NCI-H2171 (cell line): ENCODE measurements at regions not wholly inside any gene's neighbourhood (a gene's known extent, or its start where the extent isn't known, plus 50 kb on each side); places are given as distances from the start of the nearest gene placed in this dataset.
"Not testable (repeated sequence)": the region's sequence is repeated elsewhere in the genome, so short reads cannot be mapped to it uniquely, and the experiment has no call there.

Source experiments
- DNase-seq: peaks from one replicate; lab custom pipeline; 2025; lab: John Stamatoyannopoulos, UW

DNA sequence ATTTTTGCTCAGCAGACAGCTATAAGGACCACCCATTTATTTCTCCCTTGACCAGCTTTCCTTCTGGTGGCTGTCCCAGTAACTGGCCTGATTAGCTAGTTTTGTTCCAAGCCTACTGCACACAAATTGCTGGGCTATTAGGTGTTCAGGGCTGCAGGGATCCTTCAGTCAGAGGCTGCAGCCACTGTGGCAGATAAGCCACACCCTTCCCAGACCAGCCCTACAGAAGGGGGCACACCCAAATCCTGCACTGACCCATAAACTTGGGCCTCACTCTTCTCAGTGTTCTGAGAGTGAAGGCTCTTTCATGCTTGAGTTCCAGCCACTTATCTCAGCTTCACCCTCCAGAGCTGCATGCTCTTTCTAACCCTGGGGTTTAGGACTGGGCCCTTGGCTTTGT is 200.0 kb downstream of the AASDHPPT start:
- DNase-seq, result no peak

DNA sequence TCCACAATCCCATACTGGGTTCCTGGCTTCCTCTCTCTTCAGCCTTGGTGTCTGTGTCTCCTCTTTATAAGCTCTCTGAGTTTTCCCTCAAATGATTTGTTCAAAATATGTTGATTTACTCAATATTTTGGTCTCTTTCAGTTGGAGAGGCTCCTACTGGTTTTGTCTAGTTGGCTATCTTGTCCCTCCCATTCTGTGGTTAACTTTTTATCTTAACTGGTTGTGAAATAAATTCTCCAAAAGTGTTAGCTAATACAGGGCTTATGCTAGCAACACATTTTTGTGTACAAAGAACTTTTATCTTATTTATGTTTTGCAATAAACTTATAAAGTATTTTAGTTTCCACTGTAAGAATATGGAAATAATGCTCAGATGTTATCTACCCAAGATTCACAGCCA is 200.9 kb downstream of the AASDHPPT start:
- DNase-seq, result no peak

DNA sequence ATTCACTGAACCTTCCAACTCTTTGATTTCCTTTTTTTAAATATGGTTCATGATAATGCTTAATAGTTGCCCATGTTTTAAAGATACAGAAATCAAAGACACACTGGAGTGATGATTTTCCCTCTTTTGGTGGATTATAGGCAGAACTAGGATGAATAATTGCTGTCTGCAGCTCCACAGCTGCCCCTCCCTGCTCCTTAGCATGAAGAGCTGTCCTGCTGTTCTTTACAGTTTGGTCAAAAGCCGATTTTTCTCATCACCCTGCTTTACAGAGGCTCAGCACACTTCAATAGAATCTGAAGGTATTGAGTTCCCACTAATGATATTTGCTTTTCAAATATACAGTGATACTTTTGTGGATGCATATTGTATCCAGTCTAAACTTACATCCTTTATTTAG is 202.6 kb downstream of the AASDHPPT start:
- no peak for DNase-seq

DNA sequence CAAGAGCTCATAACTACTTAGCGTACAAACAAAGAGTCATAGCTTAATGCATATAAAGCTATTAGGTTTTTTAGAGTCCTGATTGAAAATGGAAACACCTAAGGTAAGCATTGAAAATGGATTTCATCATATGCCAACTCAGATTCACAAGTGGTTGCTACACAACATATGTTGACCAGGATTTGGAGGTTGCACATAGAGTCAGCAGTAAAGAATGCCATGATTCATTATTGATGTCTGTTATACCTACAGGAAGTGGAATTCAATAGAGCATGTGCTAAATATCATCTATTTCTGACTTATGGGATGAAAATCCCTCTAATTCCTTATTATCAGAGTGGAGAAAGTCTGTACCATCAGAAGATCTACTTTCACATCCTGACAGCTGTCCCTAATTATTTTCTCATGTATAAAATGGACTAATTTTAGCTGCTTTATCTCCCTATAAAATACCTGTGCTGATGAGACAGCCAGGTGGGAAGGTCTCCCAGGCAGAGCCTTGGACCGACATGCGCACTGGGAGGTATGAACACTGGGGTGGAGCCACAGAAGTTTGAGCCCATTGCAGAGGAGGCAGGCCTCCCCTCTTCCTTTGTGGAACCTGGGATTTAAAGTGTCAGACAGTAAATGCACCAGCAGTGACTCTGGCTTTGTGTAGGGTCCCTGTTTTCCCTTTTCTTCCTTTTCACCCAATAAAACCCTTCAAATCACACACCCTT is 204.2 kb downstream of the AASDHPPT start:
- no peak for DNase-seq

DNA sequence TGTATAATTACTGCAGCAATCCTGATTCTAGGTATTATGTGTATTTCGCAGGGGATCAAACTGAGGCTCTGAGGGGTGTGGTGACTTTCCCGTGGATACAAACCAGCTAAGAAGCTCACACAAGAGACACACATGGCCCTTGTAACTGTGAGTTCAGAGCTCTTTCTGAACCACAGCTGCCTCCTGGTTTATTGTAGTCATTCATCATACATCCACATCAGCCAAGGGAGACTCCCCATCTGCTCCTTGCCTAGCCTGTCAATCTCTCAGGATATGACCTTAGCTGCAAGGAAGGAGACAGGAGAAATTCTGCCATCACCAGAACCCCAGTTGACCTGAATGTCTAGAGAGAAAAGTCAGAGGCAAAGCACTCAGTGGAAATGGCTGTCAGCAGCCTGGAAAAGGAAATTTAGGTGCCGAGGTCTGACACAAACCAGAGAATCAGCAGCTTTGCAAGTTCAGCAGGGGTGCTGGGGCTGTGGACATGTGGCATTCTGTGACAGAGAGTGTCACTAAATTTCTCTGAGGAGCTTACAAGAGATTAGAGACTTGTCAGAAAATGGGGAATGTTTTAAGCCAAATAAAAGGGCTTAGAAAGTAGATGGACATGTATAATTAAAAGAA is 209.5 kb downstream of the AASDHPPT start:
- no peak for DNase-seq

DNA sequence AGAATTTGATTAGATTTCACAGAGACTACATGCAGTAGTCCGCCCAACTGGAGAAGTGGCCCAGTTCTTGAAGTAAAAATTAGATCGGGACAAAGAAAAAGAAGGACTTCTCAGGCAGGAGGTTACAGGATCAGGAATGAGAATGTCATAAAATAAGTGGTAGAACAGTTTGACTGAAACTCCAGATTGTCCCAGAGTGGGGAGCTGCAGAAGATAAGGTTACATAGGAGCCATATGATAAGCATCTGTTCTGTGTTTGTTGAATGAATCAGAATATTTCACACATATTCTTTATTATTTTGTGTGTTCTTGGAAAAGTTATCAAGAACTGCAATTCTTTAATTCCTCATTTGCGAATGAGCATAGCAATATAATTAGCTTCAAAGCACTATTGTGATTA is 210.6 kb downstream of the AASDHPPT start:
- peak; percentile 35 for DNase-seq

DNA sequence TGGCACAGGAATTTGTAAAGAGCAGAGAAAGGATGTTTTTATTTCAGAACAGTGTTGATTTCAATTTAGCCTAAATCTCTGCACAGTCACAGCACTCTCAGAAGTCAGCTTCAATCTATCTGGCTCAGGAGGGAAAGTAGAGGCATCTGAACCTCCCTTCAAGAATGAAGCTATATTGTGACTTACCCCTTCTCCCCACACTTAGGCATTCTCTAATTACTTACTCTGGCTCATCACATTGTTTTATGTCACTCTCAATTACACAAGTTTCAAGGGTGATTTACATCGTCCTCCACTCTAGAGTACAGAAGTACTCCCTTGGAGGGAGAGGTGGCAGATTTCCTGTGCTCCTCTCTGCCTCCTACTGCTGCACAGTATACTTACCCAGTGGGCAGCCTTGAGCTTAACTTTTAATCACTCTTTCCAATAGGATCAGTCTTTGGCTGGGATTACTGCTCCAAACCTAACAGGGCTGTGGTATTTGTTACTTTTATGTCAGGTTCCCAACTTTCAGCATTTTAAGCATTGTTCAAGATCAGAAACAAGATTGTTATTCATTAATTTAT is 211.4 kb downstream of the AASDHPPT start:
- no peak for DNase-seq

DNA sequence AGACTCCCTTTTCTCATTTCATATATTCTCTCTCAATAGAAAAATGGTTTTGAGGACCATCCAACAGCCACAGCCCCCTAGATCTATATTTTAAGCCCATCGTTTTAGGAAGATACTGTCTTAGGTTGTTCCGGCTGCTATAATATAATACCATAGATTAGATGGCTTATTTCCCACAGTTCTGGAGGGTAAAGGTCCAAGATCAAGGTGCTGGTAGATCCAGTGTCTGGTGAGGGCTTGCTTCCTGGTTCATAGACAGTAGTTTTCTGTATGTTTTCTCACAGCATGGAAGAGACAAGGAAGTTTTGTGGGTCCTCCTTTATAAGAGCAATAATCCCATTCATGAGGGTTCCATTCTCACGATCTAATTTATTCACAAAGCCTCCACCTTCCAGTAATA is 215.1 kb downstream of the AASDHPPT start:
- DNase-seq, result no peak

DNA sequence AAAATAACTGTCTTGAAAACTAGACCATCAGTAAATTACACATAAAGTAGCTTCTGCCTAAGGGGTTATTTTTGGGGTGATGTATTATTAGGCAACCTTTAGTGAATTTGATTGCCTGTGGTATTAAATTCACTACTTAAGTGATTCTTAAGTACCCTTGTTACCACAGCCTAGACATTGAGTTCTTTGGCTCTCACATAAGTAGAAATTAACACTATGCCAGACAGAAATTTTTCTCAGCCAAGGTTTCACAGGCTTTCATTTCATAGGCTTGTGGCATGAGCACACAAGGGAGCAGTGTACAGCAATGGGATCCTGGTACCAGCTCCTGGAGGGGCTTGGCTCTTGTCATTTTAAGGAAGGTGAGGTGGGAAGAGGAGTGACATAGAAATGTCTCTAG is 218.5 kb downstream of the AASDHPPT start:
- no peak for DNase-seq

DNA sequence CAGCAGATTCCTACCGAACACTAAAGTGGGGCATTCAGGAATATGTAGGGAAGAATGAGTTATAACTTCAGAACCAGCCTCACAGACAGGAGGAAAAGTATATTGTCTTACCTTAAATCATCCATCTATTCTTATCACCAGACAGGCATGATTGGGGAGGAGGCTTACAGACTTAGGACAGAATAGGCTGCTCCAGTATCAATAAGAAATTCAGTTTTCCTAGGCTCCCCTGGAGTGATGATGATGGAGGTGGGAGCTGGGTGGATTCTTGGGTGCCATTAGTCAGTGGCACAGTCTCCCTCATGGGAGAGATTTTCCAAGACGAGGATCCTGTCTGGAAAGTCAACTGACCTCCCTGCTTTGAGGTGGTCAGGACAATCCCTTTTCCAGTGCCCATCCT is 225.0 kb downstream of the AASDHPPT start:
- no peak for DNase-seq

DNA sequence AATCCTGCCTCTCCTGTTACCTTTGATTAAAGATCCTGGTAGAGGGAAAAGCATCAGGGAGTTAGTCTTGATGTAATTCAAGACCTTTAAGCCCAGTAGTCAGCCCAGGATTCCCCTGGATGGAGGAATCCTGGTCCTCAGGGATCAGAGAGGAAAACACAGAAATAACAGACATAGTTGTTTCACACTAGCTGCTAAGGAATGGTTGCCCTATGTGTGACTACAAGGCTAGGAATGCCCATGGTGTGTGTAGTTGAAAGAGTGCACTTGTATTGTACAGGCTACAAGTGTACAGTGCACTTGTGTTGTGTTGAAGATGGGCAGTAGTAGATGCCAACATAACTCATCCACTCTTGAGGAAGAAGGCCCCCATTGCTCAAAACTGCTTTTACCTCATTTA is 226.8 kb downstream of the AASDHPPT start:
- no peak for DNase-seq

DNA sequence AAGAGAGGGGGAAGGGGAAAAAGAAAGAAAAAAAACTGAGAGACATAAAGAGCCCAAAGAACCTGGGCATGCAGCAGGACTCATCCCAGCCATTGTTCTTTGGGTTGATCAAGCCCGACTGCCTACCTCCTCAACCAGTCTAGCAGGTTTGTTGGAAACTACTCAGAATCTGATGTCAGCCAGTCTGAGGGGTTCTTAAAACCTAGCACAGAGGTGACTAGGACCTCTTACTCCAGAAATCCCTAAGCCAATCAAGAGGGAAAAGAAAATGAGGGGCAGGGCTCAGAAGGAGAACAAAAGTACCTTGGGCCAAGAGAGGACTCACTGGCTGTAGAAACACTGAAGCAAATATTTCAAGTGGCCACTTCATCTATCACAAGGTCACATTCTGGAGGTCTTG is 228.0 kb downstream of the AASDHPPT start:
- DNase-seq, result no peak

DNA sequence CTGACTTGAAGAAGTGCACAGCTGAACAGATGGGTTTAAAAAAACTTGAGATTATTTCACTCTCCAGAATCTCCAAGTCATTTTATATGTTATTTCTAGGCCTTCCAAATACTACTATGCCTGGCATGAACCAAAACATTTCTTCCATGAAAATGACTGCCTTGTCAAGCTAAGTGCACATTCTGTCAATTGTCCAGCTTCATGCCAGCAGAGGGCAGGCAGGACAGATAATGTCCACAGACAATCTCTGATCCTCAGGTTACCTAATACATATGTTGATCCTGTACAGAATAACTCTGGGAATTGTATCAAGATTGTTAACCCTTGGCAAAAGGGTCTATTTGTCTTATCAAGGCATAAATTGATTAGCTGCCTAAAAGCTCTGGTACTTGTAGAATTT is 229.5 kb downstream of the AASDHPPT start:
- no peak for DNase-seq

DNA sequence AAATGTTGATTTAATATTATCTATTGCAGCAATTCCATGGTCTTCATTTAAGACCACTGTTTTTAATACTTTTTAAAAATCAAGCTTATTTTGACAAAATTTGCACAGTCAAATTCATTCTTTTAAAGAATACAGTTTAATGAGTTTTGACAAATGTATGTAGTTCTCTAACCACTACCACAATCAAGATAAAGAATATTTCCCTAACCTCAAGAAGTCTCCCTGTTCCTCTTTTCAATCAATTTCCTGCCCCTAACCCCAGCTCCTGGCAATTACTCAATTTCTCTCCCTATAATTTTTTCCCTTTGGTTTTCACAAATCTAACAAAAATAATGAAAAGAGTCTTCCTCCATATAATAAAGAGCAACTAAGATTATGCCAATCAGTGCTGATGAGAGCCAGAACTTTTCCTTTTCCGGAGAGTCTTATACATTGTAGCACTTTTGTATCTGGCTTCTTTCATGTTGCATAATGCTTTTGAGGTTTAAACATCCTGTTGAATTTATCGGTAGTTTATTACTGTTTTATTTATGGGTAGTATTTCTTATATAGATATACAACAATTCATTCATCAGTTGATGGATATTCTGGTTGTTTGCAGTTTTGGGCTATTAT is 231.7 kb downstream of the AASDHPPT start:
- no peak for DNase-seq

DNA sequence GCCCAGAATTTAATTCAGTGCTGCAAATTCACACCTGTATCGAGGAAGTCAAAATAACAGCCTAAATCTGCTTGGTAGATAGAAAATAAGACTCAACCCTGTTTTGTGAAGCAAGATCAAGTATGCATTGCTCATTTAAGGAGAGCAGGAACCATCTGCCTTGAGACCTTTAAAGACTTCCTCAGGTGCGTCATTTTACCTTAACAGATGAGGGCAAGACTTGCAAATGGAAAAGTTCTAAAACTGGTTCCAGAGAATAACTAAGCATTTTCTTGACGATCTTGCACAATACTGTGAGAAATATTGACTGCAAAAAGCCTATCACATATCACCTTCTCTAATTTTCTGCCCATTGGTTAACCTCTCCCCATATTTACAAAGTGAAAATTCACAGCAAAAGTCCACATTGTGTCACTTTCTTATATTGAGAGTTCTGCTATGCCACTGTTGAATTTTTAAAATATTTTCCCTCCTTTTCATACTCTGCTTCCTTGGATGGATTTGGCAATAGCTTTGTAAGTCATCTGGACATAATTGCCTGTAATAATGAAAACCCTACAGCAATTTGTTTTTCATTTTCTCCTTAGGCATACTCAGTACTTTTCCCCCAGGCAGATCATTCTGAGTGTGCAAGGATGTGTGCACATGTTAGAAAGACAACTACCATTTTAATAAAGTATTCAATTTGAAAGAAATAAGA is 234.2 kb downstream of the AASDHPPT start:
- no peak for DNase-seq

DNA sequence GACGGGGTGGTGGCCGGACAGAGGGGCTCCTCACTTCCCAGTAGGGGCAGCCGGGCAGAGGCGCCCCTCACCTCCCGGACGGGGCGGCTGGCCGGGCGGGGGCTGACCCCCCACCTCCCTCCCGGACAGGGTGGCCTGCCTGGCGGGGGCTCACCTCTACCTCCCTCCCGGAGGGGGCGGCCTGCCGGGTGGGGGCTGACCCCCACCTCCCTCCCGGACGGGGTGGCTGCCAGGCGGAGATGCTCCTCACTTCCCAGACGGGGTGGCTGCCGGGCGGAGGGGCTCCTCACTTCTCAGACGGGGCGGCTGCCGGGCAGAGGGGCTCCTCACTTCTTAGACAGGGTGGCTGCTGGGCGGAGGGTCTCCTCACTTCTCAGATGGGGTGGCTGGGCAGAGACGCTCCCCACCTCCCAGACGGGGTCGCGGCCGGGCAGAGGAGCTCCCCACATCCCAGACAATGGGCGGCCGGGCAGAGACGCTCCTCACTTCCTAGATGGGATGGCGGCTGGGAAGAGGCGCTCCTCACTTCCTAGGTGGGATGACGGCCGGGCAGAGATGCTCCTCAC is 239.8 kb downstream of the AASDHPPT start:
- DNase-seq, result not testable (repeated sequence)

DNA sequence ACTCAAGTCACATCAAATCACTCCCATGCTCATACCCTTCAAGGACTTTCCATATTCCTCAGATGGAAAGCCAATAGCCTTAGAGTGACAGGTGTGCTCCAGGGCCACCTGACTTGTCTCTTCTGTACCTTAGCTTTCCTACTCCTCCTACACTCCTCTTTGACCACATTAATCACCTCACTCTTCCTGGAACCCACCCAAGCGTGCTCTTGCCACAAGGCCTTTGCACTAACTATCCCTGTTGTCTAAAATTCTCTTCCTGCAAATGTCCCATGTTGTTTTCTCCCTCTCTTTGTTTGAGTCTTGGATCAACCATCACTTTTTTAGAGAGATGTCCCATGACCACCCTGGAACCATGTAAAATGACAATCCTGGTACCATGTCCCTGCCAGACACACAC is 244.1 kb downstream of the AASDHPPT start:
- no peak for DNase-seq

DNA sequence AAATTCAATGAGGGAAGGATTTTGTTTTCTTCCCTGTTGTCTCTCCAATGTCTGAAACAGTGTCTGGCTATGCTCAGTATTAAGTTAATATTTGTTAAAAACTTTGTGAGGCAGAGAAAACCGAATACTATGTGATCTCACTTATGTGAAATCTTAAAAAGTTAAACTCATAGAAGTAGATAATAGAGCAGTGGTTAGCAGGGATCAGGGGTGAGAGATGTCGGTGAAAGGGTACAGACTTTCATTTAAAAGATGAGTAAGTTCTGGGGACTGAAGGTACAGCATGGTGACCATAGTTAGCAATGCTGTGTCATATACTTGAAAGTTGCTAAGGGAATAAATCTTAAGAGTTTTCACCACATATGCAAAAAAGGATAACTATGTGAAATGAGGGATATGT is 244.6 kb downstream of the AASDHPPT start:
- no peak for DNase-seq

DNA sequence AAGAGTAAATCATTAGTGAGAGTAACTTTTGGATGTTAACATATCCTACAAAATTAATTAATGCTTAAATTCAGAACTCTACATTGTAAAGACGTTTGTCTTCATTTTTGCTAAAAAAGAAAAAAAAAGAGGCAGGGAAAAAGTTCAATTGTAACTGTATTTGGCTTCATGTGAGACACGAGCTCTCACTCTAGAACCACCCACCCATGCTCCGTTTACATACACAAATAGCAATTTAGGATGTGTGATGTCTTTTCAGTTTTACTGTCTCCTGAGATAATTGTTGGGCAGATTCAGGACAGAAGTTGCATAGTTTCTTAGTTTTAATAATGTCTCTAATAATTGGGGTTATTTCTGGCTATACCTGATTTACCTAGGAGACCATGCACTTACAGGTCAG is 248.6 kb downstream of the AASDHPPT start:
- no peak for DNase-seq

DNA sequence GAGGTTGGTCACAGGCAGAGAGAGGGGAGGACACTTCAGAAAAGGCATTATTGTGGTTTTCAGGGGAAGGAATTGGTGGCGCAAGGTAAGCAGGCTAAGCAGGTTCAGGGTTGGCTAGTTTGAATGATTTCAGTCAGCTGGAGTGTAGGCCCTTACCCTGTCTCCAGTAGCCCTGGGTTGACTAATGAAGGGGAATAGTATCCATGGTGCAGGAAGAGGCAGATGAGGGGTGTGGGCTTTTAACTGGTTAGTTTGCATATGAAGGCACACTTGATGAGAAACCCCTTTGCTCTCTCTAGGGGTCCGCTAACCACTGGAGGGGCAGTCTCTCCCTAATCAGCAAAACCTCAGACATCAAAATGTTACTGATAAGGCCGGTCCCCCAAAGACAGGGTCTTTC is 249.7 kb downstream of the AASDHPPT start:
- no peak for DNase-seq

DNA sequence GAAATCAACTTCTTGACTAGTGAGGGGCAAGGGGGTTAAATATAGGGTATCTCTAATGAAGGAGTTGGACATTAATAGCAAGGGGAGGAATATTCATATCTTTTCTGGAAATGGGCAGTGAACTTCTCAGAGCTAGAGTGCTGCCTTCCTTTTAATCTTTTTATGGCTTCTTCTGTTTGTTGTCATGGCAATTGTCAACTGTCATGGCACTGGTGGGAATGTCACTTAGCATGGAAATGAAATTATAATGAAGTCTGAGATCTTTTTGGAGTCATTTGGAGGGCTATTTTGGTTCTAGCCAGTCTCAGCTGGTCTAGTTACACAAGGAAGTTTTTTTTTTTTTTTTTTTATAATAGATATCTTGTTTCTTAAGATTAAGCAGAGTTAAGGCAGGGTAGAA is 250.2 kb downstream of the AASDHPPT start:
- no peak for DNase-seq

DNA sequence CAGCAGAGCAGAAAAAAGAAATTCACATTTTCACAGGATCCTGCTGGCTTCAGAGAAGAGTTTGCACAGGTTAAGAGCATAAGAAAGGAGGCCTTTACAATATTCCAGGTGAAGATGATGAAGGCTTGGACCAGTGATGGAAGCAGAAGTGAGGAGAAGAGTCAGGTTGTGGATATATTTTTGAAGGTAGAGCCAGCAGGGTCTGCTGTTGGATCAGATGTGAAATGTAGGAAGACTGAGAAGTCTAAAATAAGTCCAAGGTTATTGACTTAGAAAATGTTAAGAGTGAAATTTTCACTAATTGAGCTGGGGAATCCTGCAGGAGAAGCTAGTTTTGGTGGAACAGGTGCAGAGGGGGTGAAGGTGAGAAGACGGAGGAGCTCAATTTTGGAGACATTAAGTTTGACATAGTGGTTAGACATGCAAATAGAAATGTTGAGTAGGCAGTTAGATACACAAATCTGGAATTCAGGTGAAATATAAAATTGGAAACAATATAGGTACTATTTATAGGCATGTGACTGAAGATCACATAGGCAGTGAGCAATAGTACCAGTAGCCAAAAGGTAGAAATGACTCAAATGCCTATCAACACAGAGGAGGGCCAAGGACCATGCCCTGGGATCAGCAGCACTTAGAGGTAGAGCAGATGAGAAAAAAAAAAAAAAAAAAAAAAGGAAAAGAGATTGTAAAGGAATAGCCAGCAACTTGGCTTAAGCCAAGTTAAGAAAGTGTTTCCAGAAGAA is 252.0 kb downstream of the AASDHPPT start:
- no peak for DNase-seq
